Stimulated activated CD8-positive, alpha-beta memory T cell treated with anti-CD3 and anti-CD28 coated beads, Interleukin-12 subunit alpha, Interleukin-12 subunit beta, amount 100 ng/mL, for 1 hour (primary cell): ENCODE measurements at regions not wholly inside any gene's neighbourhood (a gene's known extent, or its start where the extent isn't known, plus 50 kb on each side); places are given as distances from the start of the nearest gene placed in this dataset.
"Not testable (repeated sequence)": the region's sequence is repeated elsewhere in the genome, so short reads cannot be mapped to it uniquely, and the experiment has no call there.

Experiments used
- DNase-seq: peaks from one replicate; pipeline ENCODE4 v3.0.0-alpha.2; 2020; ENCODE audit warnings: low read depth

DNA sequence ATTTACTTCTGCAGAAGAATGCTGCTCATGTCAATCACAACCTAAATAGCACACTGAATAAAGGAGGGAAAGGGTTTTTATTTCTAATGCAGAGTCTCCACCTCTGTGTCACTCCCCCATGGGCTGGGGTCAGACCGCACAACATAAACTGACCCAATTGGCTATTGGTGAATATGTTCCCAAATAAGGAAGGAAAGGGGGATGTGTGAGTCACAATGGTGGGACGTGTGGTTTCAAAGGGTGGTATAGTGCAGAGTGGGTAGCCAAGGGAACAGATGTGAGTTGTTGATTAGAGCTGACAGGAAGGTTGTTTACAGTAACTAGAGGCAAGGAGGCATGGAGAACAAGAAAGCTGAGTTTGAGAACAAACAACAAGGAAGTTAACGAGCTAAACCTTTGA lies 491.8 kb downstream of the ZPLD1 start:
- DNase-seq, result no peak

DNA sequence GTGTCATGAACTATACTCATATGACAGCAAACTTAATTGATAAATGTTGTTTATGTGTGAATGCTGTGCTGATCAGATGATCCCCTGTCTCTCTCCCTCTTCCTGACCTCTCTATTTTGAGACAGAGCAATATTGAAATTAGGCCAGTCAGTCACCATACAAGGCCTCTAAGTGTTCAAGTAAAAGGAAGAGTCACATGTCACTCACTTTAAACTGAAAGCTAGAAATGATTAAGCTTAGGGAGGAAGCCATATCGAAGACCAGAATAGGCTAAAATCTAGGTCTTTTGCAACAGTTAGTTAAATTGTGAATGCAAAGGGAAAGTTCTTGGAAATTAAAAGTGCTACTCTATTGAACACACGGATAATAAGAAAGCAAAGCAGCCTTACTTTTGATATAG lies 498.6 kb downstream of the ZPLD1 start:
- DNase-seq, result no peak

DNA sequence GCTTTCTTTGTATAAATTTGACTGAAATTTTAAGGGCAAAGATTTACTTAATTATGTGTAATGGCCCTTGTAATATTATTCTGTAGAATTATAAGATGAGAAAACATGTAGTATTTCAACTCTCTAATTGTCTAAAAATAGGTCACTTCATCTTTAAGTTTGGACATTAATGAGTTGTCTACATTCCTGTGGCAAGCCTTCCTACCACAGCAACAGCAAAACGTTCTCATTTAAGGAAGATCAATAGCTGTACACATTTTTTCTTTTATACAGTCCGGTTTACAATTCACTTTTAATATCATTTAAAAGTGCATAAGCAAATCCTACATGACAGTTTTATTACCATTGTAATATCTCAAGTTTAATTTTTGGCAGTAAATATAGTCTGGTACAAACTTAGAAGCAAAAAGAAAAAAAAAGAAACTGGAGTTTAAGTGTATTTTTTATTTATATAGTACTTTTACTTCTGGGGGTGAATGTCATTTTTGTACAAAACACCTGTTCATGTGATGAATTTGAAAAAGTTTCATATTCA lies 501.8 kb downstream of the ZPLD1 start:
- no peak for DNase-seq

DNA sequence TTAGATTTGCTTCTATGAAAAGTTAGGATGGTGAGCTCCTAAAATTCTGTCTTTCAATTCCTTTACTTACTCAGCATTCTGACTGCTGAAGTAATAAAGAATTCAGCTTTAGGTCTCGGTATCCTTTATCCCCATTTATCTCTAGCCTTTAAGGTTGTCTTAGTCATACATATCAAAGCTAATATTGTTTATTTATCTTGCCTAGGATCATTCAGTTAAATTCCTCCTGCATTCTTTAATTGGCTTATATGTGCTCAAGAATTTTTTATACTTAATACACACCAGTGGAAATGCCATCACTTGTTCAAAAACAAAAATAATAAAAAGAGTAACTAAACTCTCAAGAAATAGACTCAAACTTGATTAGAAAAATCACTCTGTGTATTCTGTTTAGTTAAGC lies 507.0 kb downstream of the ZPLD1 start:
- DNase-seq, result no peak

DNA sequence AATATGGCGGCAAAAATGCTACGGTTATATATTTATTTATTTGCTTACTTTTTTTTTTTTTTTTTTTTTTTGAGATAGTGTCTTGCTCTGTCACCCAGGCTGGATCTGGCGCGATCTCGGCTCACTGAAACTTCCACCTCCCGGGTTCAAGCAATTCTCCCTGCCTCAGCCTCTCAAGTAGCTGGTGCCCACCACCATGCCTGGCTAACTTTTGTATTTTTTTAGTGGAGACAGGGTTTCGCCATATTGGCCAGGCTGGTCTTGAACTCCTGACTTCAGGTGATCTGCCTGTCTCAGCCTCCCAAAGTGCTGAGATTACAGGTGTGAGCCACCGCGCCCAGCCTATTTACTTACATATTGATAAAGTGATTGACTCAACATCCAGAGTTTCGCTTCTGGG lies 511.6 kb downstream of the ZPLD1 start:
- DNase-seq, result not testable (repeated sequence)

DNA sequence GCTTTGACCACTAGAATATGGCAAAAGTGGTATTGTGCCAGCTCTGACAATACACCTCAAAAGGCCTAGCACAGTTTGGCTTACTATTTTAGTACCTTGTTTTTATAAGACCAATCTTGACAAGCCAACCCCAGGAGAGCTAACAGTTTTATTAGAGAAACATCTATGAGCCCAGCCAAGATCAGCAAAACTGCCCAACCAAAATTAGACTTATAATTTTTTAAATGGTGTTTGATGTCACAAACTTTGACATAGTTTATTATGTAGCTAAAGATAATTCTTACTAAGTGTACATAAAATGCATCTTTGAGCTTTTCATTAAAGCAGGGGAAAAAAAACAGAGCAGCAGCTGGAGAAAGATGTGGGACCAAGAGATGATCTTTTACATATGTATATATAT lies 537.5 kb downstream of the ZPLD1 start:
- no peak for DNase-seq

DNA sequence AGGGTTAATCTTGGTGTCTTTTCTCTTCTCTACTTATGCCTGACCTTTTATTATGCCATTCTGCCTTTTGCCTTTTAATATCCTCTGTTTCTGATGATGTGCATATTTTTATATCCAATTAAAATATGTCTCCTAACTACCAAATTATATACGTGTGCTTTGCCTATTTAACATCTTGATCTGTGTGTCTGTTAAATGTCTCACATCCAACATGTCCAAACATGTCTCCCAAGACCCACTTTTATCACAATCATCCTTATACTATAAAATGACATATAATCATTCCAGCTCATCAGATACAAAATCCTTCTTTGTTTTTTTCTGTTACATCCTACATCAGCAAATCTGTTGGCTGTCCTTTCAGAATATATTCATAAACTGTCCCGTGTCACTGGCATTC lies 539.5 kb downstream of the ZPLD1 start:
- no peak for DNase-seq

DNA sequence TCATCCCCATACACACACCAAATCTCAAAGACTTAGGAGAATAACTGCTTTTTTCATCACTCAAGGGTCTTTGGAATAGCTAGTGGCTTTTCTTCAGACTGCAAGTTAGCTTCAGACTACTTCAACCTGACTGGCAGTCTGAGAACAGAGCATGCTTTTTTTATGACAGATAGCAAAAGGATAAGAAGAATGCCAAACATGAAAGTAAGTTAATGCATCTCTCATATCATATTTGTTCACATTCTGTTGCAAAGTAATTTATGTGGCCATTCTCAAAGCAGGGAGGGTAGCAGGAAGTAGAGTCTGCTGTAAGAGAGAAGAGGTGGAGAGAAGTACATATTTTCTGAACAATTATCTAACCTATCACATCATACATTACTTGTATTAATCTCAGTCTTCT lies 544.4 kb downstream of the ZPLD1 start:
- no peak for DNase-seq

DNA sequence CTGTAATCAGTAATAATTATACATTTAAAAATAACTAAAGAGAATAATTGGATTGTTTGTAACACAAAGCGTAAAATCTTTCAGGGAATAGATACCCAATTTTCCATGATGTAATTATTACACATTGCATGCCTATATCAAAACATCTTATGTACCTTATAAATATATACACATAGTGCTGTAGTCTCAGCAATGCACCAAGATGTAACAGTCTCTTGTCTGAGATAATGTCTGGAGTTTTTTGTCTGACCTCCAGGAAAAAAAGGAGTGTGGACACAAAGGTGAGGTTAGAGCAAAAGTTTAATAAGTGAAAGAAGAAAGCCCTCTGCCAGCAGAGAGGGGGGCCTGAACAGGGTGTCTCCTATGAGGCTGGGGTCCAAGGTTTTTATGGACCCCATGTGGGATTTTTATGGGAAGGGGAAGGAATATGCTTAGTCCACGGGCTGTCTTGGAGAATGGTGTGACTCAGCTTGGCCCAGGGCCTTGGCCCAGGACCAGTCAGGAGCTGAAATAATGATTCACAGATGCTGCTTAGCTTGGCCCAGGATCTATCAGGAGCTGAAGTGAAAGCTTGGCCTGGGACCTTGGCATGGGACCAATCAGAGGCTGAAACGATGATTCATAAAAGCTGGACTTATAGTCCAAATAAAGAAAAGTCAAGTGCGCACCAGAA lies 545.0 kb downstream of the ZPLD1 start:
- DNase-seq, result no peak

DNA sequence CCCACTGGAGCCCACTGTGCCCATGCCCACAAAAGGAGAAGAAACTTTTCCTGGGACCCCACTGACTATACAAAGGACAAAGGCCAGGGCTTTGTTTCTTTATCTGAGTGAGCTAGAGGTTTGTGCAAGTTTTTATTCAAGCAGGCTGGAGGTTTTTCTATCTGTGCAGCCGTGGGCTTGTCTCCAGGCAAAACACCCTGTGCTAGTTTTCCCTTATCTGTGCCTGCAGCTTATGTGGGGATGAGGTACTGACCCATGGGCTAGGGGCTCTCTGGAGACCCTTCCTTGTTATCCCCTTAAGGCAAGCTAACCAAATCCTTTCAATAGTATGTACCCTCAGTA lies 545.5 kb downstream of the ZPLD1 start:
- DNase-seq, result no peak

DNA sequence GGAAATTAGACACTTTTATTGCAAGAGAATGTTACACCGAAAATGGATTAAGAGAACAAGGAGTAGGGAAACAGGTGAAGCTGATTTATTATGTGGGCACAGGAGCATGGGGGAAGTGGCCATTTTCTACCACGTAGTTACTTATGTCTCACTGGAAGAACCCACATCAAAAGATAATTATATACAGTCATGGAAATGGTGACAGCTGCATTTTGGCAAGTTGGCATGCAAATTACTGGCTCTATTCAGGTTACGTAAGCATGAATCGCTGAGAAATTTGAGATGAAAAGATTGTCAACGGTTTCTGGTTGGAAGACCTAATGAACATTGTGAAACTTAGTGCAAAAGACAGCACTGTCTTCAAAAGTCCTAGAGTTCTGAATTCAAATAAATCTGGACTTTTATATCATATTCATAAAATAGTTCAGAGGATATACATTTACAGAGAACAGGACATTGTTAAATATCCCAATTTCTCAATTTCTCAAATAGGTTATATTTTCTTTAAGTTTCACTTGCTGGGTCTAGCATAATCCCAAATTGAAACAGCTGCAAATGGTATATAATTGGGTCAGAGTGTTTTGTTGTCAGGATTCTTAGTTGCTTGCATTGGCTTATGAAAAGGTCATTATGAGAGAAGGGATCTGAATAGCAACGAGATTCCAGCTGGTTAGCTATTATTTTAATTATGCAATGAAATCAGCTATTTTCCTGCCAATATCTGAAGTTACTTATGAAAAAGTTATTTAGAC lies 567.8 kb downstream of the ZPLD1 start:
- DNase-seq, result no peak

DNA sequence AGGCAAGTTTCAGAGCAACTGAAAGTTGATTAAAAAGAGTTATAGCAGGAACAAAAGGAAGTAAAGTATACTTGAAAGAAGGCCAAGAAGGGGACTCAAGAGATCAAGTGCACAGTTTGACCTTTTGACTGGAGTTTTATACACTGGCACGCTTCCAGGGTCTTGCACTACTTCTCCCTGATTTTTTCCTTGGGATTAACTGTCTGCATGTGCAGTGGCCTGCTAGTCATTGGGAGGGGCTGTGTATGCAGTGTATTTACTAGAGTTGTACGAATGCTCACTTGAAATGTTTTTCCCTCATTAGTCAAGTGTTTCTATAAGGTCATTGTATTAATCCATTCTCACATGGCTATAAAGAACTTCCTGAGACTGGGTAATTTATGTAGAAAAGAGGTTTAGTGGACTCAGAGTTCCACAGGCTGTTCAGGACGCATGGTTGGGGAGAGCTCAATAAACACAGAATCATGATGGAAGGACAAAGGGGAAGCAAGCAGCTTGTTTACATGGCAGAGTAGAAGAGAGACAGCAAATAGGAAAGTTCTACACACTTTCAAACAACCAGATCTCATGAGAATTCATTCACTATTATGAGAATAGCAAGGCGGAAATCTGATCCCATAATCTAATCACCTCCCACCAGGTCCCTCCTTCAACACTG lies 571.8 kb downstream of the ZPLD1 start:
- no peak for DNase-seq

DNA sequence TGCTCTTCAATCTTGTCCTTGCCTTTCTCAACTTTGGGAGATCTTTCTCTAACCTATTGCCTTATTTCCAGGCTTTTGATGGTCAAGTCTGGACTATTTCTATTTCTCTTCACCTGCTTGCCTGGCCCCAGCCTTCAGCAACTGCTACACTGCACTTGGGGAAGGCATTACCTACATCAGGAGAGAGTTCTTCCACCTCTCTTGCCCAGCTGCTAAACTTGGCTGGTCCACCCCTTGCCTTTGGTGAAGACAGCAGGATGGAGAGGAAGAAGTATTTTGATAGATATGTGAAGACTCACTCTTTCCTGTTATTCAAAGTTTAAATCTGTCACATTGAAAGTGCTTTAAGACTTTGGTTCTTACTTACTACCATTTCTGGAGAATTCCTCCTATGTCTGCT lies 574.8 kb downstream of the ZPLD1 start:
- no peak for DNase-seq

DNA sequence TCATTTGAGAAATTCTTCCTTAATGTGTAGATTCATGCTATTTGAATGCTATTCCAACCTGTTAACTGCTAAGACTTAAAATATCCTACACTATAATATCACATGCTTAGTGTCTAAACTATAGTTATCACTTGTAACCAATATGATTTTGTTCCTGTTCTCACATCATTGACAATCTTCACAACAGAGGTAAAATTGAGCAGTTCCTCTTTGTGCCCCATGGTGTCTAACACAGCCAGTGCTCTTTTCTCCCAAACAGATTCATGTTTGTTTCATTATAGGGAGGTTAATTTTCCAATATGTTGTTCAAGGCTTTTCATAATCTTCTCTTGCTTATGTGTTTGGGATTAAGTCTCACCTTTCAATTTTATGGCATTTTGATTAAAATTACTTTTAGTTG lies 591.1 kb downstream of the ZPLD1 start:
- no peak for DNase-seq

DNA sequence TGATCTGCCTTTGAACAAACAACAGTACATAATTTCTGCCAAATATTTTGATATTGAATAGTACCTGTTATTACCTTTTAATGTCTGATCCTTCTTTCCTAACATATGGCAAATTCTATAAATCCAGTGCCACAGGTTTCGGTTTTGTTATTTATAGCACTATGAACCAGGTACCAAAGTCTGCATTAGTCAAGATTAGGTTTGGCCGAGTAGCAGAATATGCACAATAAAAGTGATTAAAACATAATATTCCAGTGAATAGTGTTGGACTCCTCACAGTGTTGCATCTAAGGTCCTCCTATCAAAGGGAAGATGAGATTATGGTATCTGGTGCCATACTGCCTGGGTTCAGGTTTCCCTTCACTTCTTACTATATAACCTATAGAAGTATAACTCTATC lies 599.0 kb downstream of the ZPLD1 start:
- DNase-seq, result no peak

DNA sequence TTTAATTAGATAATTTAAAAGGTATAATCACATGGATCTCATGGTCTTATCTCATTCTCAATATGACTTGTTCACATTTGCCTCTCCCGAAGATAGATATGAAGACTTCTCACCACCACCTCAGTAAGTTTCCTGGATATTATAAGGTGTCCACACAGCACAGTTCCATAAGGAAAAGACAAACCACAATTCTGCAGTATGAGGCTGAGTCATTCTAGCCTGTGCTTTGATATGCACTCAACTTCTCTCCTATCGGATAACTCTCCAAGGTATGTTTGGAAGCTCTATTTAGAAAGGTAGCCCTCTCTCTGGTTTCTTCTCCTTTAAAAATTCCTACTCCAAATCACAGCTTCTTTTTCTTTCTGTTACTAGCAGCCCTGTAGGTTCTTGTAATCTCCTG lies 612.8 kb downstream of the ZPLD1 start:
- DNase-seq, result no peak

DNA sequence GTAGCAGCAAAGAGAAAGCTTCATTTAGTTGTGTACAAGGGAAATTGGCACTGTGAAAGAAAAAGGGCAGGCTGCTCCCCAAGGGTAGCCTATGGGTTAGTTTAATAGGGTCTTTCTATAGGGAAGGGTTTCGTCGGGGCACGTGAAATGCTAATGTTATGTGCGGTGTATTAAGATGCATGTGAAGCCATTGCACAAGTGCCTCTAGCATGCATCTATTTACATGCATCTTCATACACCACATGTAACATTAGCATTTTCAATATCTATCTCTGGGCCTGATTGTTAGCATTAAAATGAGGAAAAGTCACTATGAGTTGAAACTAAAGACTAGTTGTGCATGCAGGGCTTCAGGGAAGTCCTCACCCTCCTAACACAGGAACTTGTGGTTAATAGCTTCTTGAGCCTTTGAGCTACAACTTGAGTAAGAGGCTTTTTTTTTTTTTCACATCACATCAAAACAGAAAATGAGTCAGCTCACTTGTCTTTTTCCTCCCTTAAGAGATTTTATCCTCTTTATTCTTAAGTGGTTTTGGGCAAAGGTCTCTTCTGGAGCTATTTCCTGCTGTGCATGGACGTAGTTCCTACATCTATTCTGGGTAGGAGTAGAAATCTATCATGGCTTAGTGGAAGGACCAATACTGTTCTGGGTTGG lies 613.4 kb downstream of the ZPLD1 start:
- DNase-seq, result no peak

DNA sequence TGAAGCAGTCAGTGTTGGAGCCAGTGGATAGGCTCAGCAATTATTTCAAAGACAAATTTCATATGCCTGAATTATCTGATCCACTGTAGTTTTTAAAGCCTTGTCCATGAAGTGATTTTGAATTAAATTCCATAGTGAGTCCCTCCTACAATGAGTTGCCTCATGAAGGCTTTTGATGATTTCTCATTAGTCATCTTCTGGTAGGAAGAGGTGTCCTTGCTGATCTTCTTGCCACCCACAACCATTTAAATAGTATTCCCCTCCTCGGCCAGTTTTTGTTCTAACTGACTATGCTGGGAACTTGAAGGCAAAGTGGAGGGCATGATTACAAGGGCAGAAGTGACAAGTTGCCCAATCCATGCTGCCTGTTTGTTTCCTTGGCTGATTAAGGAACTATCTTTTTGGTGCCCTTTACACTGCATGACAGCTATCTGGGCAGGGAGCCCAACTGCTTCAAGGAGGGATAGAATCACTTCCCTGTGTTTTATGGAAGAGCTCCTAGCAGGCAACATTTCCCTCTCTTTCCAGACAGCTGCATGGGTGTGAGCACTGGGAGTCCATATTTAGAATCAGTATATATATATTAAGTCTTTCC lies 617.5 kb downstream of the ZPLD1 start:
- no peak for DNase-seq

DNA sequence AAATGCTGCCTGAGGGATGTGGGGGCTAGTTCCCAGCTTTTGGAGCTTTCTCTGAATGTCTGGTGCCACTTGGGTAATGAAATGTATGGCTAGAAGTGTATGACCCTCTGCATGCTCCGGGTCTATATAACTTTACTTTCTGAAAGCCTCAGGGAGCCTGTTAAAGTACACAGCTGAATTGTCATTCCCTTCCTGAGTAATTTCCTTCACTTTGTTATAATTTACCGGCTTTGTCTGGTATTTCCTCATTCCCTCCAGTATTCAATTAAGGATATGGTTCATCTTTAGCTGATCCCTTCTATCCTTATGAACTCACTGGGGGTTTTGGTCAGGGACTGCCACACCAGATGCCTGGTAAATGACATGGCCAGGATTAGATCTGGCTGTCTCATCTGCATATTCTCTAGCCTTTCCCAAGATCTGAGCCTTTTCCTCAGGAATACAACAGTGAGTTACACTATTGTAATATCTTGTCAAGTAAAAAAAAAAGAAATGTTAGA lies 620.3 kb downstream of the ZPLD1 start:
- DNase-seq, result no peak

DNA sequence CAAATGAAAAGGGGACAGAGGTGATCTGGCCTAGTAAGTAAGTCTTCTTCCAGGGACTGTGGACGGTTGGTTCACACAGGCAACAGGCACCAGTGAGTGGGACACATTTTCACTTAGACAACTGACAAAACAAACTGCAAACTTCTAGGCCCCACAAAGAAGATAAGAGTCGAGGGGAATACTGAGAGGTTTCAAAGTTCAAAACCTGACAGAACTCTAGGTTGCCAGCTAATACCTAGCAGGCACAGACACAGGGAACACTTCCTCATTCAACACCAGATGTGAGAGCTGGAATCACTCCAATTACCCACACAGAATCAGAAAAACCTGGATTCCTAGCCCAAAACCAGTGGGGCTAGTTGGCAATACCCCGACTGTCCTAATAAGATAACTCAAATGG lies 621.7 kb downstream of the ZPLD1 start:
- DNase-seq, result no peak

DNA sequence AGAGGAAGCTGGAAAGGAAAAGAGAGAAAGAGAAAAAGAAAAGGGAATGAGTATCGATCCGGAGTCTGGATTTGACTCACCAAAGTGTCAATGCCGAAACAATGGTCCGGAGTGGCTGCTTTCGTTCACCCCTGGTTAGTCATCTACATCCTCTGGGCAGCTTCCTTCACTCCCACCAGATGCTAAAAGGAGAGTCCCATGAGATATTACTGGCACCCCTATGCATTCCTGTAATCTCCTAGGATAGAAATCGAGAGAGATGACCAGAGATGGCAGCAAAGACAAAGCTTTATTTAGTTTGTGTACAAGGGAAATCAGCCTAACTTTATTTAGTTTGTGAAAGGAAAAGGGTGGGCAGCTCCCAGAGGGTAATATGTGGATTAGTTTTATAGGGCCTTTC lies 622.2 kb downstream of the ZPLD1 start:
- no peak for DNase-seq

DNA sequence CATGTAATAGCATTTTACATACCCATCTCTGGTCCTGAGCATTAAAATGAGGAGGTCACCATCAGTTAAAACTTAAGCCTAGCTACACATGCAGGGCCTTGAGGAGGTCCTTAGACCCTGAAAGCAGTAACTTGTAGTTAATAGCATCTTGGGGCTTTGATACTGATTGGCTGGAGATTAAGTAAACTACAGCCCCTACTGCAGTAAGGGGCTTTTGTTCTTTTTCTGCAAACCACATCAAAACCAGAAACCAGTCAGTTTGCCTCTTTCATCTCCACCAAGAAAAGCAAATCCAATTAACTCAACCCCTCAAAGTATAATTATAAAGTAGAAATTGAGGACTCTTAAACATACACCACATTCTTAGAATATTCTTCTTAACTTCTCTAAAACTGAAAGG lies 622.7 kb downstream of the ZPLD1 start:
- no peak for DNase-seq
